ENCODE measurements at regions not wholly inside any gene's neighbourhood (a gene's known extent, or its start where the extent isn't known, plus 50 kb on each side); places are given as distances from the start of the nearest gene placed in this dataset.

DNA sequence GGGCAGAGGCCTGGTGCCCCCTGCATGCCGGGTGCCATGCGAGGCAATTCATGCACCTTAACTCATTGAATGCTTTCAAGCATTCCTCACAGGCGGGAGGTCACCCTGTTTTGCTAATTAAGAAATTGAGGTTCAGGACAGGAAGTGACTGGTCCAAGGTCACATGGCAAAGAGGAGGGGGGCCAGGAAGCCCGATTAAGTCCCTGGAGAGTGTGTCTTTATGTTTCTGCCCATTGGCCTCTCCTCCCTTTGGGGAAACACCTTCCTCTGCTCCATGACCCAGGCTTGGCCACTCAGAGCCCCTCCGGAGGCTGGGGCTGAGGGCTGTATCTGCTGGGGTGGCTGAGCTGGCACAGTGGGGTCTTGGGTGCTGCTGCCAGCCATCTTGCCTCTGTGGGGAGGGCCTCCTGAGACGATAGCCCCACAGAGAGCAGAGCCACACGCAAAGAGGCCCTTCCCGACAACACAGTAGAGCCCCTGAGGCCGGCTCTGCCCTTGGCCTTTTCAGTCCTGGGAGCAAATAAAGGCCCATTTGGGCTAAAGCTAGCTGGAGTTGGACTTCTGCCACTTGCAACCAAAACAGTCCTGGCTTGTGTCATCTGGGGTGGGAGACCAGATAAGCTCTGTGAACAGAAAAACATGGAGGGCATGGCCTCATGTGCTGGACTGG lies 90.8 kb upstream of the NEURL1B start:
- TF ChIP-seq CTCF (IDR thresholded peaks at IDR 0.05; ENCODE audit: poor library complexity, severe bottlenecking) (no peak), EP300 (conservative IDR thresholded peaks at IDR 0.05; ENCODE audit: poor library complexity, severe bottlenecking) (no peak), TAF1 (IDR thresholded peaks at IDR 0.05; ENCODE audit: low read depth) (no peak)

Measured in neural cell (in vitro differentiated cells).